Transverse colon (tissue), 4 donors: ENCODE measurements at regions not wholly inside any gene's neighbourhood (a gene's known extent, or its start where the extent isn't known, plus 50 kb on each side); places are given as distances from the start of the nearest gene placed in this dataset.

ENCODE experiments used
- DNase-seq: peaks from one replicate; pipeline ENCODE4 v3.0.0-alpha.2; 2019
- H3K27ac ChIP-seq, 4 donors: fragments of 200-600 bp; sonication (generic); 2 replicates each; pipeline ENCODE4 v1.5.1; 2016 to 2018; ENCODE audit warnings: inconsistent platforms in 4 of 4
- H3K27me3 ChIP-seq: fragments of 200-600 bp; sonication (generic); 2 replicates; pipeline ENCODE4 v1.5.1; 2017; ENCODE audit warnings: inconsistent platforms
- H3K36me3 ChIP-seq, 4 donors: fragments of 200-600 bp; sonication (generic); 2 replicates each; pipeline ENCODE4 v1.5.1; 2017 to 2019; ENCODE audit warnings: inconsistent platforms in 4 of 4
- H3K4me1 ChIP-seq, 4 donors: fragments of 200-600 bp; sonication (generic); 2 replicates each; pipeline ENCODE4 v1.5.1; 2017 to 2020; ENCODE audit warnings: inconsistent platforms in 4 of 4
- H3K4me3 ChIP-seq, 4 donors: fragments of 200-600 bp; sonication (generic); 1 replicate in 1 of 4; 2 replicates in 3 of 4; pipeline versions ENCODE4 v1.5.1 to v1.6.1; 2017 to 2019; ENCODE audit warnings: inconsistent platforms in 4 of 4
- H3K9me3 ChIP-seq, 2 donors: fragments of 200-600 bp; sonication (generic); 2 replicates each; pipeline ENCODE4 v1.5.1; 2017 to 2019; ENCODE audit warnings: inconsistent platforms in 2 of 2
- EP300 ChIP-seq: sonication (generic); formaldehyde crosslinking; IDR thresholded peaks from one replicate; pipeline ENCODE4 v1.6.1; 2017; ENCODE audit warnings: antibody characterized with exemption, low read depth
- POLR2A ChIP-seq: fragments of 450-650 bp; IDR thresholded peaks from one replicate; pipeline ENCODE4 v1.6.1; 2016; ENCODE audit warnings: antibody characterized with exemption, mild to moderate bottlenecking, moderate library complexity
- POLR2AphosphoS5 ChIP-seq, 3 donors: sonication (generic); formaldehyde crosslinking; IDR thresholded peaks; one replicate each; pipeline ENCODE4 v1.6.1; 2016; ENCODE audit warnings: antibody characterized with exemption in 3 of 3
- WGBS, 2 donors: methylation state at CpG; one replicate each; pipeline ENCODE4 v1.1.5; 2018; ENCODE audit warnings: low coverage in 1 of 2; 5-methylcytosine and 5-hydroxymethylcytosine counted together
- in situ Hi-C, 4 donors: fragments of 200-750 bp; cut with MboI; loops; one replicate each; pipeline versions ENCODE4 v1.15.0 to v1.15.1; 2017; ENCODE audit warnings: low sequenced_read_pairs in 3 of 4, low pct_ligation_motif_present in 1 of 4, low pct_unique_long_range_greater_than_20kb in 1 of 4
- intact Hi-C: fragments of 100-400 bp; cut with DNase I; formaldehyde crosslinking; loops from one replicate; pipeline ENCODE4 v1.15.1; 2023; ENCODE audit warnings: low total_unique reads
- TF ChIP-seq, protein P1 (sequence below), 5 experiments: fragments of 200-600 bp in 3 of 5; fragments of 450-650 bp in 2 of 5; sonication (generic) in 3 of 5; IDR thresholded peaks; 1 replicate in 2 of 5; 2 replicates in 3 of 5; pipeline ENCODE4 v1.5.1; 2016 to 2017; ENCODE audit warnings: antibody characterized with exemption in 5 of 5, inconsistent platforms in 3 of 5, mild to moderate bottlenecking in 2 of 5, moderate library complexity in 1 of 5

DNA sequence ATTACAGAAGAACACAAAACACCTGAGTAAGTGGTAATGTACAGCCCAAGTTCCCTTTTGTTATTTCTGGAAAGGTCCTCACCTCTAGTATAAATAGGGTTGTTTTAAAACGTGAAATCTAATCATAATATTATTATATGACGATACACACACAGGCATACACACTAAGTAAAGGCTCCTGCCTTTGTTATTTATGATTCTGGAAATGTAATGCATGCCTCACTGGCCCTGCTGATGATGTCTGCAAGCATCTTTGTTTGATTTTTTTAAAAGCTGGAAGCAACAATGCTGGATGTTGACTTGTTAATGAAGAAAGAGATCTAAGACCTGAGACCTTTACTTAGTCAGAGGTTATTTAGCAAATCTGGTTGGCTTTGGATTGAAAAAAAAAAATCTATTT, 307.4 kb upstream of the SORCS1 start:
- Histone ChIP-seq H3K4me1 (no peaks in the 10 kb centered on the region), H3K27me3 (no peaks in the 10 kb centered on the region), H3K4me3 (no peak overlapping the region), H3K36me3 (no peaks in the 10 kb centered on the region), H3K27ac (no peak overlapping the region), H3K9me3 (no peaks in the 10 kb centered on the region)
- in situ Hi-C loops (no loop called here), intact Hi-C loops (no loop called here)
- no peak for DNase-seq
- TF ChIP-seq POLR2A = no peak
- no peak for TF ChIP-seq EP300
- TF ChIP-seq, protein P1, sequence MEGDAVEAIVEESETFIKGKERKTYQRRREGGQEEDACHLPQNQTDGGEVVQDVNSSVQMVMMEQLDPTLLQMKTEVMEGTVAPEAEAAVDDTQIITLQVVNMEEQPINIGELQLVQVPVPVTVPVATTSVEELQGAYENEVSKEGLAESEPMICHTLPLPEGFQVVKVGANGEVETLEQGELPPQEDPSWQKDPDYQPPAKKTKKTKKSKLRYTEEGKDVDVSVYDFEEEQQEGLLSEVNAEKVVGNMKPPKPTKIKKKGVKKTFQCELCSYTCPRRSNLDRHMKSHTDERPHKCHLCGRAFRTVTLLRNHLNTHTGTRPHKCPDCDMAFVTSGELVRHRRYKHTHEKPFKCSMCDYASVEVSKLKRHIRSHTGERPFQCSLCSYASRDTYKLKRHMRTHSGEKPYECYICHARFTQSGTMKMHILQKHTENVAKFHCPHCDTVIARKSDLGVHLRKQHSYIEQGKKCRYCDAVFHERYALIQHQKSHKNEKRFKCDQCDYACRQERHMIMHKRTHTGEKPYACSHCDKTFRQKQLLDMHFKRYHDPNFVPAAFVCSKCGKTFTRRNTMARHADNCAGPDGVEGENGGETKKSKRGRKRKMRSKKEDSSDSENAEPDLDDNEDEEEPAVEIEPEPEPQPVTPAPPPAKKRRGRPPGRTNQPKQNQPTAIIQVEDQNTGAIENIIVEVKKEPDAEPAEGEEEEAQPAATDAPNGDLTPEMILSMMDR (IDR thresholded peaks at IDR 0.05) = no peak
- TF ChIP-seq POLR2AphosphoS5 (IDR thresholded peaks at IDR 0.05) = no peak
- 65 to 69% methylated on average over 2 of the region's 2 CpGs for WGBS, 2 donors

- no peaks in the 10 kb centered on the region for H3K4me1 ChIP-seq
- 75 to 81% methylated on average over 4 of the region's 4 CpGs for WGBS, 2 donors
- H3K36me3 ChIP-seq = no peaks in the 10 kb centered on the region
- in situ Hi-C loops (no loop called here), intact Hi-C loops (no loop called here)
- DNase-seq = no peak
- H3K9me3 ChIP-seq = no peaks in the 10 kb centered on the region
- no peak overlapping the region for H3K27ac ChIP-seq
- TF ChIP-seq POLR2AphosphoS5 (IDR thresholded peaks at IDR 0.05) (no peak), EP300 (no peak), POLR2A (no peak)
- TF ChIP-seq, protein P1 (IDR thresholded peaks at IDR 0.05) = no peak
- no peaks in the 10 kb centered on the region for H3K27me3 ChIP-seq
- H3K4me3 ChIP-seq = no peak overlapping the region
Observed at GRCh38 chr10:107453561-107453960, 289.1 kb upstream of the SORCS1 start.

DNA sequence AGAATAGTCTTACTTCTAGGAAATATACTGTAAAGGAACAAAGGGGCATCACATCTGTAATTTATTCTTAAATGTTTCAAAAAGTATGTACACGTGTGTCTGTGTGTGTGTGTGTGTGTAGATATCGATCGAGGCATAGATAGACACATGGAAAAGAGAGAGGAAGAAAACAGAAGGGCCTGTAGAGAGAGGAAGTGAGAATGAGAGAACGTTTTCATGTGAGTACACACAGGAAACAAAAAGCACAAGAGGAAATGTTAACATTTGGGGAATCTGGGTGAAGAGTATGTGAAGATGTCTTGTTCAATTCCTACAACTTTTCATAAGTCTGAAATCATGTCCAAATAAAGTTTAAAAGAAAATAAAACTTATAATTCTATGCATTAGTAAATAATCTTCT, 286.5 kb upstream of the SORCS1 start:
- intact Hi-C loops = no loop called here
- in situ Hi-C loops = no loop called here
- no peak overlapping the region for H3K4me3 ChIP-seq
- H3K27me3 ChIP-seq = no peaks in the 10 kb centered on the region
- no peaks in the 10 kb centered on the region for H3K36me3 ChIP-seq
- TF ChIP-seq POLR2AphosphoS5 (IDR thresholded peaks at IDR 0.05) = no peak
- TF ChIP-seq, protein P1 (IDR thresholded peaks at IDR 0.05) = no peak
- TF ChIP-seq POLR2A = no peak
- no peak for TF ChIP-seq EP300
- no peak for DNase-seq
- no peaks in the 10 kb centered on the region for H3K9me3 ChIP-seq
- no peak overlapping the region for H3K27ac ChIP-seq
- 63 to 70% methylated on average over 4 of the region's 4 CpGs for WGBS, 2 donors
- H3K4me1 ChIP-seq = no peaks in the 10 kb centered on the region

DNA sequence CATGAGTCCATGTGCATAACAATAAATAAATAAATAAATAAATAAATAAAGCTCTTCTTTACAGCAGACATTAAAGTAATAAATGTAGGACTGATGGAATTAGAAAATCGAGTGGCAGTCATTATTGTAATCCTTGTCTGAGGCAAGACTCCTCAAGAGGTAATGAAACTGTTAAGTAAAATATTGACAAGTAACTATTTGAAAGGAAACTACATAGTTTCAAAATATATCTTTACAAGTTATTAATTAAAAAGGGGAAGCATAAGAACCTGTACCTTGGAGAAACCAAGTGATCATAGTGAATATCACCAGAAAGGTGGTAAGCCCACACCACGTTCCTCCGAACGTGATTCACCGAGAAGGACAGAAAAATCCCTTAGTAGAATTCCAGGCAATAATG, 285.6 kb upstream of the SORCS1 start:
- WGBS, 2 donors = 93% methylated on average over 5 of the region's 5 CpGs
- H3K9me3 ChIP-seq = no peaks in the 10 kb centered on the region
- no peaks in the 10 kb centered on the region for H3K4me1 ChIP-seq
- no peak for TF ChIP-seq EP300
- TF ChIP-seq, protein P1 (IDR thresholded peaks at IDR 0.05) = no peak
- no peak for TF ChIP-seq POLR2AphosphoS5 (IDR thresholded peaks at IDR 0.05)
- TF ChIP-seq POLR2A = no peak
- no peak for DNase-seq
- intact Hi-C loops (no loop called here), in situ Hi-C loops (no loop called here)
- H3K4me3 ChIP-seq = no peak overlapping the region
- no peak overlapping the region for H3K27ac ChIP-seq
- no peaks in the 10 kb centered on the region for H3K27me3 ChIP-seq
- H3K36me3 ChIP-seq = no peaks in the 10 kb centered on the region
